HEK293T (cell line): ENCODE measurements at regions not wholly inside any gene's neighbourhood (a gene's known extent, or its start where the extent isn't known, plus 50 kb on each side); places are given as distances from the start of the nearest gene placed in this dataset.

Source experiments
- CTCF ChIA-PET: fragments of 350-600 bp; formaldehyde crosslinking; extraction: SDS; loops from one replicate; lab custom pipeline; 2021; ENCODE audit warnings: antibody characterized with exemption, inconsistent platforms; lab: Yijun Ruan, JAX
- POLR2A ChIA-PET: fragments of 350-600 bp; formaldehyde crosslinking; extraction: SDS; loops from one replicate; lab custom pipeline; 2020; ENCODE audit warnings: antibody characterized with exemption, inconsistent platforms; lab: Yijun Ruan, JAX
- DNase-seq: peaks from one replicate; pipeline ENCODE4 v3.0.0; 2012; ENCODE audit warnings: mixed read lengths; ENCODE audit errors: extremely low spot score
- ARNT ChIP-seq: fragments of 450-650 bp; IDR thresholded peaks from 2 replicates; pipeline ENCODE4 v1.6.1; 2017; ENCODE audit warnings: mild to moderate bottlenecking
- BHLHE40 ChIP-seq: fragments of 450-650 bp; IDR thresholded peaks from 2 replicates; pipeline ENCODE4 v1.6.1; 2016; ENCODE audit warnings: mild to moderate bottlenecking, moderate library complexity, borderline replicate concordance
- CTBP1 ChIP-seq: fragments of 450-650 bp; IDR thresholded peaks from 2 replicates; pipeline ENCODE4 v1.6.1; 2016; ENCODE audit warnings: borderline replicate concordance
- ELF4 ChIP-seq: fragments of 450-650 bp; IDR thresholded peaks from 2 replicates; pipeline ENCODE4 v1.6.1; 2017; ENCODE audit warnings: antibody characterized with exemption
- FOXA1 ChIP-seq: fragments of 450-650 bp; IDR thresholded peaks from 2 replicates; pipeline ENCODE4 v1.6.1; 2016; ENCODE audit warnings: mild to moderate bottlenecking
- FOXK2 ChIP-seq: fragments of 450-650 bp; IDR thresholded peaks from 2 replicates; pipeline ENCODE4 v1.6.1; 2016; ENCODE audit warnings: mild to moderate bottlenecking
- FOXM1 ChIP-seq: fragments of 450-650 bp; IDR thresholded peaks from 2 replicates; pipeline ENCODE4 v1.6.1; 2017; ENCODE audit warnings: mild to moderate bottlenecking, borderline replicate concordance
- HDGF ChIP-seq: fragments of 450-650 bp; IDR thresholded peaks from 2 replicates; pipeline ENCODE4 v1.6.1; 2017; ENCODE audit warnings: antibody characterized with exemption, borderline replicate concordance
- L3MBTL2 ChIP-seq: fragments of 450-650 bp; conservative IDR thresholded peaks from 2 replicates; pipeline ENCODE4 v1.6.1; 2016; ENCODE audit warnings: mild to moderate bottlenecking
- LEF1 ChIP-seq: fragments of 450-650 bp; IDR thresholded peaks from 2 replicates; pipeline ENCODE4 v1.6.1; 2017; ENCODE audit warnings: mild to moderate bottlenecking, borderline replicate concordance
- NFRKB ChIP-seq: fragments of 450-650 bp; IDR thresholded peaks from 2 replicates; pipeline ENCODE4 v1.6.1; 2016; ENCODE audit warnings: mild to moderate bottlenecking, moderate library complexity
- PKNOX1 ChIP-seq: fragments of 450-650 bp; IDR thresholded peaks from 2 replicates; pipeline ENCODE4 v1.6.1; 2016
- SP1 ChIP-seq: fragments of 450-650 bp; IDR thresholded peaks from 2 replicates; pipeline ENCODE4 v1.6.1; 2017
- SUZ12 ChIP-seq: fragments of 450-650 bp; IDR thresholded peaks from 2 replicates; pipeline ENCODE4 v1.6.1; 2016; ENCODE audit warnings: mild to moderate bottlenecking
- TARDBP ChIP-seq: fragments of 450-650 bp; IDR thresholded peaks from 2 replicates; pipeline ENCODE4 v1.6.1; 2016
- ZNF384 ChIP-seq: fragments of 450-650 bp; IDR thresholded peaks from 2 replicates; pipeline ENCODE4 v1.6.1; 2016

- no peak for DNase-seq
- POLR2A ChIA-PET = no interaction called here
- CTCF ChIA-PET = no interaction called here
- TF ChIP-seq FOXK2 (no peak), LEF1 (no peak), TARDBP (no peak), BHLHE40 (no peak), ARNT (no peak), ELF4 (no peak), FOXM1 (no peak), L3MBTL2 (no peak), CTBP1 (no peak), FOXA1 (no peak), HDGF (no peak), SUZ12 (no peak), PKNOX1 (no peak), NFRKB (no peak), SP1 (no peak), ZNF384 (no peak)
These were observed 160.0 kb downstream of the NDUFA10 start for GRCh38 chr2:239865059-239865639.

- TF ChIP-seq CTBP1 (no peak), SUZ12 (no peak), FOXM1 (no peak), HDGF (no peak), PKNOX1 (no peak), LEF1 (no peak), BHLHE40 (no peak), ELF4 (no peak), FOXK2 (no peak), ARNT (no peak)
- no peak for DNase-seq
- ChIA-PET CTCF (no interaction called here), POLR2A (no interaction called here)
These were observed 160.7 kb downstream of the NDUFA10 start for GRCh38 chr2:239864247-239865058.

- ChIA-PET POLR2A (no interaction called here), CTCF (no interaction called here)
- TF ChIP-seq CTBP1 = no peak
- no peak for TF ChIP-seq NFRKB
- no peak for TF ChIP-seq ARNT
- TF ChIP-seq TARDBP = no peak
- no peak for TF ChIP-seq BHLHE40
- no peak for TF ChIP-seq FOXK2
- TF ChIP-seq HDGF = no peak
- TF ChIP-seq FOXA1 = no peak
- TF ChIP-seq LEF1 = no peak
- TF ChIP-seq PKNOX1 = no peak
- TF ChIP-seq SUZ12 = no peak
- no peak for TF ChIP-seq ZNF384
- no peak for TF ChIP-seq FOXM1
- no peak for TF ChIP-seq L3MBTL2
- TF ChIP-seq SP1 = no peak
- TF ChIP-seq ELF4 = no peak
- no peak for DNase-seq
These were observed 162.5 kb downstream of the NDUFA10 start for GRCh38 chr2:239862613-239863012.

GRCh38 chr2:239858179-239858578 is 167.0 kb downstream of the NDUFA10 start:
- POLR2A ChIA-PET = no interaction called here
- CTCF ChIA-PET = no interaction called here
- DNase-seq = no peak
- no peak for TF ChIP-seq FOXM1

- no peak for DNase-seq
- ChIA-PET CTCF (no interaction called here), POLR2A (no interaction called here)
- TF ChIP-seq NFRKB = no peak
- no peak for TF ChIP-seq CTBP1
- no peak for TF ChIP-seq ZNF384
- TF ChIP-seq ELF4 = no peak
- TF ChIP-seq SP1 = no peak
- no peak for TF ChIP-seq HDGF
- TF ChIP-seq BHLHE40 = no peak
- no peak for TF ChIP-seq LEF1
- TF ChIP-seq FOXA1 = no peak
- no peak for TF ChIP-seq FOXK2
- TF ChIP-seq PKNOX1 = no peak
- no peak for TF ChIP-seq TARDBP
- no peak for TF ChIP-seq L3MBTL2
- TF ChIP-seq SUZ12 = no peak
- TF ChIP-seq FOXM1 = no peak
These were observed 167.6 kb downstream of the NDUFA10 start for GRCh38 chr2:239857591-239857990.
